GM19438 (cell line): ENCODE measurements at regions not wholly inside any gene's neighbourhood (a gene's known extent, or its start where the extent isn't known, plus 50 kb on each side); places are given as distances from the start of the nearest gene placed in this dataset.

Source experiments
- ATAC-seq: cut with Tn5 transposase; IDR thresholded peaks from one replicate; pipeline ENCODE4 v1.9.1; 2021; ENCODE audit warnings: low read depth; ENCODE audit not compliant: unreplicated experiment

GRCh38 chr3:94935738-94936580 is 873.1 kb downstream of the NSUN3 start:
- ATAC-seq = no peak

DNA sequence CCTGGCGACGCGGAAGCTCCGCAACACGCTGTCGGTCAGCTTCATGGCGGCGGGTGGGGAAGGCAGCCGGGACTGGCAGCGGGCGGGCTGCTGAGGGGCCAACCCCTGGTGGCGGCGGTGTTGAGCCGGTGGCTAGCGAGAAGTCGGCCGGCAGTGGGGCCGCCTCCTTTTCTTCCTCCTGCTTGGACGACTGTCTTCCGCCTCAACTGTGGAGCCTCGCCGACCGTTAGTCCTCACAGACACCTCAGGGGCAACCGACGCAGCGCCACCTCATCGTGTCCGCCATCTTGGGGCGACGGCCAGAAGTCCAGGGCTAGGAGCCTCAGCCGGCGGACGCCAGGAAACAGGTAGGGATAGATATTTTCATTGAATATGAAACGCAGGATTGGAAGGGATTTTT is 875.1 kb downstream of the NSUN3 start:
- no peak for ATAC-seq

GRCh38 chr3:94946683-94947082 is 883.8 kb downstream of the NSUN3 start:
- ATAC-seq = no peak

- no peak for ATAC-seq
These were observed 898.7 kb downstream of the NSUN3 start for GRCh38 chr3:94961423-94962100.

DNA sequence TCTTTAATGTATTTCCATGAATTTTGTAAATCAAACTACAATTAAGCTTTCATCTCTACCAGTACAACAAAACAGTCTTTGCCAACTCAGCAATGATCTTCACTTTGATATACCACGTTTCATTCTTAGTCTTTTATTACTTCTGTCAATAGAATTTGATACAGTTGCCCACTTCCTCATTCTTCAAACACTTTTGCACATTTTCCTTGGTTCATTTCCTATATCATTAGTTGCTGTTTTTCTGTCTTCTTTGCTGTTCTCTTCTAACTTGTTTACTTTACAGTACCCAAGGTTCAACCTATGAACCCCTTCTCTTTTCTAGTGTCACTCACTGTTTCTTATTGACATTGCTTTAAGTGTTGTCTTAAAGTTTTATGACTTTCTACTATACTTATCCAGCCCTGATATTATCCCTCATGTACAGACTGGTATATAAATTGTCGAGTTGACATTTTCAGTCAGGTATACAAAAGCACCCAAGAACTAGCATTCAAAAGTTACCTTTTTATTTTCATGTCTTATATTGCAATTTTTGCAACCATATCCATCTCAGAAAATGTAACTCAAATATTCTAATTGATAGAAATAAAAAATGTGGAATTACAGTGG is 903.1 kb downstream of the NSUN3 start:
- ATAC-seq = no peak

DNA sequence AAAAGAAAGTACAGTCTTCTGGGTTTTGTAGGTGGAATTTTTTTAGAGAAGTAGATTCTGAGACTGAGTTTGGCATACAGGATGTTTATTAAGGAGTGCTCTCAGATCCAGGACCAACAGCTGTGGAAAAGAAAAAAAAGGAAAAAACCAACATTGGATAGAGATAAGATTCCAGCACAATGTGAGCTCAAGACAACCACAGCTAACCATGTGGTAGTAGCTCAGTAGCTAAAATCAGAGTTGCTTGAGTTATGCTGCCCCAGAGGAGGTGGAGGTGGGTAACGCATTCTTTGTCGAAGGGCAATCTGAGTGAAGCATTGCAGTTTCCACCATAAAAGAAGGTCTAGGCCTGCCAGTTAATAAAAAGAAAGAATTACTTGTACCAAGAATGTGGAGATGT is 904.3 kb downstream of the NSUN3 start:
- ATAC-seq = no peak

- no peak for ATAC-seq
These were observed 905.7 kb downstream of the NSUN3 start for GRCh38 chr3:94968519-94968918.

DNA sequence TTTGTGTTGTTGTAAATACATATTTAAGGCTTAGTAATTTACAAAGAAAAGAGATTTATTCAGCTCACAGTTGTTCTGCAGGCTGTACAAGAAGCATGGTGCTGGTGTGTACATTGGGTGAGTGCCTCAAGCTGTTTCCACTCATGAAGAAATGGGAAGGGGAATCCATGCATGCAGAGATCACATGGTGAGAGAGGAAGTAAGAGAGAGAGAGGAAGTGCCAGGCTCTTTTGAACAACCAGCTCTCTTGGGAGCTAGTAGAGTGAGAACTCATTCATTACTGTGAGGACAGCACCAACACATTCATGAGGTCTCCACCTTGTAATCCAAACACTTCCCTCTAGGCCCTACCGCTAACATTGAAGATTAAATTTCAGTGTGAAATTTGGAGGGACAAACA is 909.2 kb downstream of the NSUN3 start:
- ATAC-seq = no peak

DNA sequence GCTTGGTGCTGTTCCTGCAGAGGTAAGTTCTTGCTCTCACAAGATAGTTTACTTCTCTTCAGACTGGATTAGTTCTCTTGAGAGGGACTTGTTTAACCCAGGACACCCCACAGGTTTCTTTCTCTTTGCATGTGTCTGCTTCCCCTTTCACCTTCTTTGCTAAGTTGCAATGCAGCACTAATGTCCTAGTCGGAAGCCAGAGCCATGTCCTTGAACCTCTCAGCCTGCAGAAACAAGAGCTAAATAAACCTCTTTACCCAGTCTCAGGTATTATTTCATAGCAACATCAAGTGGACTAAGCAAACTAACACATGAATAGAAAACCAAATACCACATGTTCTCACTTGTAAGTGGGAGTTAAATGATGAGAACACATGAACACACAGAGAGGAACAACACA is 915.2 kb downstream of the NSUN3 start:
- ATAC-seq = no peak

- ATAC-seq = no peak
These were observed 922.9 kb downstream of the NSUN3 start for GRCh38 chr3:94985778-94986177.

- no peak for ATAC-seq
These were observed 928.3 kb downstream of the NSUN3 start for GRCh38 chr3:94990952-94991705.

- ATAC-seq = no peak
These were observed 933.9 kb downstream of the NSUN3 start for GRCh38 chr3:94996743-94997142.

GRCh38 chr3:95002438-95003046 is 939.7 kb downstream of the NSUN3 start:
- no peak for ATAC-seq

- no peak for ATAC-seq
These were observed 965.8 kb downstream of the NSUN3 start for GRCh38 chr3:95028688-95029087.

GRCh38 chr3:95029644-95030043 is 966.8 kb downstream of the NSUN3 start:
- no peak for ATAC-seq

- no peak for ATAC-seq
These were observed 973.7 kb downstream of the NSUN3 start for GRCh38 chr3:95036526-95037021.

DNA sequence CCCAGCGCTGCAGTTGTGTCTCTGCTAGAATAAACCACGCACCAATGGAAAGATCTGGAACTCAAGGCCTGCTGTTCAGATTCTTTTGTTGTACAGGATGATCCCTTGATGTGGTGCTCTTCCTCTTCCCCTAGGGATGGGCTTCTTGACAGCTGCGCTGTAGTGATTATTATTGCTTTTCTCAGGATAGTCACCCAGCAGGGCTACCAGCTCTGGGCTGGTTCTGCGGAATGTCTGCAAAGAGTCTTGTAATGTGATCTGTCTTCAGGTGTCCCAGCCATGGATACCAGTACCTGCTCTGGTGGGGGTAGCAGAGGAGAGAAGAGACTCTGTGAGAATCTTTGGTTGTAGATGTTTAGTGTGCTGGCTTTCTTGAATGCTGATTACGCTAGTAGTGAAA is 974.2 kb downstream of the NSUN3 start:
- ATAC-seq = no peak

GRCh38 chr3:95037927-95038326 is 975.1 kb downstream of the NSUN3 start:
- no peak for ATAC-seq

DNA sequence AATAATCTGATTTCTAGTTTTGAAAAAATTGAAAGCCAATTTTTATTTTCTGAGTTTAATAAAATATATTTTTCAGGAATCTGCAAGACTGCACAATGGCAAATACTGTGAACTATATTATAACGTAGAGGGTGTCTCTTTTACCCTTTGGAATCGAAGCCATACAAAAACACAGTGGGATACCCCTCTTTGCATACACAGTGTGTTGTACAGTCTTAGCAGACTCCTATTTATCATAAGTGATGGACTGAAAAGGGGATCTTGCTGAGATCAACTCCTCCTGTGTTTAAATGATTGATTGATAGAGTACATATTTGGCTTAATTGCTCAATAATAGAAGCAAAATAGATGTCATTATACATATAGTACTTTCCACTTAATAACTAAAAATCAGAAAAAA is 981.2 kb downstream of the NSUN3 start:
- ATAC-seq = no peak

DNA sequence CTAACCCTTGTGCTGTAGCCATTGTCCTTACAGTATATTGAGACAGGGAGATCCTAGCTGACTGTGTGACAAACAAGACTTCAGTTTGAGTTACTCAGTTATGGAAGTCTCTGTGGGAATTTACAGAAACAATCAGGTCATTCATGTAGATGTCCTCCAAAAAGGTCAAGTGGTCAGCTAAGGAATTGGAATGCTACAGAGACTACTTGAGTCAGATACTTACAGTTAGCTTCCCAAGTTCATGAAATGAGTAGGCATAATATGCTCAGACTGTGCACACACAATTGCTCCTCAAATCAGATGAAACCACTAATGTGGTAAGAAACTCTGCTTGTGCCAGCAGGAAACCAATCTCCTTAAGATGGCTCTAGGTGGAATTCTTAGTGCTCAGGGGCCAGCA is 985.7 kb downstream of the NSUN3 start:
- ATAC-seq = no peak
